HG02759 (cell line): ENCODE measurements at regions not wholly inside any gene's neighbourhood (a gene's known extent, or its start where the extent isn't known, plus 50 kb on each side); places are given as distances from the start of the nearest gene placed in this dataset.
"Not testable (repeated sequence)": the region's sequence is repeated elsewhere in the genome, so short reads cannot be mapped to it uniquely, and the experiment has no call there.

Source experiments
- ATAC-seq: cut with Tn5 transposase; IDR thresholded peaks from one replicate; pipeline ENCODE4 v1.9.1; 2021; ENCODE audit warnings: mild to moderate bottlenecking, moderate library complexity; ENCODE audit not compliant: unreplicated experiment

DNA sequence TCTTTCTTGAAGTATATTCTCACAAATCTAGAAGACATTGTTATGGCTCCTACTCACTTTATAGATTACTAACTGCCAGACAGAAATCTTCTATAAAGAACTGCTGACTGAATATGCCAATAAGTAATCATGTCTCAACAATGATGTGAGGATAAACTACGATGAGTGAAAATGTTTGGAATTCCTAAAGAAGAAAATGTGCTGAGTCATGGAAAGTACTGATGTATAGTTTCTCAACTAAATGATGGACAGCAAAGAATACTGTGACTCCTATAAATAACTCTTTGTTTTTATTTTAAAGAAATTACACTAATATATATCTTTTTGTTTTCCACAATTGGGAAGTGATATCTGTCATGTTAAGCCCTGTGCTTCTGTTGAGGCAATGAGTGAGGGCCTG is 232.9 kb downstream of the LNPK start:
- ATAC-seq: no peak

DNA sequence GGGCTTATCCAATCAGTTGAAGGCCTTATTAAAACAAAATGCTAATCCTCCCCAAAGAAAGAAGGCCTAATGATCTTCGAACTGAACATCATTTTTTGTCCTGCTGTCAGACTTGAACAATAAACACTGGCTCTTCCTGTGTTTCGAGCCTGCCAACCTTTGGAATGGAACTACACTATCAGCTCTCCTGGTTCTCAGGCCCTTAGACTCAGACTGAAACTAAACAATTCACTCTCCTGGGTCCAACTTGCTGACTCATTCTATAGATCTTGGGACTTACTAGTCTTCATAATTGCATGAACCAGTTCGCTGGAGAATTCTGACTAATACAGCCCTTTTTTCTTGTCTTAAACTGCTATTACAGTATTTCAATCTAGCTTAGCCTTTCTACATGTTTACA is 235.2 kb downstream of the LNPK start:
- no peak for ATAC-seq

DNA sequence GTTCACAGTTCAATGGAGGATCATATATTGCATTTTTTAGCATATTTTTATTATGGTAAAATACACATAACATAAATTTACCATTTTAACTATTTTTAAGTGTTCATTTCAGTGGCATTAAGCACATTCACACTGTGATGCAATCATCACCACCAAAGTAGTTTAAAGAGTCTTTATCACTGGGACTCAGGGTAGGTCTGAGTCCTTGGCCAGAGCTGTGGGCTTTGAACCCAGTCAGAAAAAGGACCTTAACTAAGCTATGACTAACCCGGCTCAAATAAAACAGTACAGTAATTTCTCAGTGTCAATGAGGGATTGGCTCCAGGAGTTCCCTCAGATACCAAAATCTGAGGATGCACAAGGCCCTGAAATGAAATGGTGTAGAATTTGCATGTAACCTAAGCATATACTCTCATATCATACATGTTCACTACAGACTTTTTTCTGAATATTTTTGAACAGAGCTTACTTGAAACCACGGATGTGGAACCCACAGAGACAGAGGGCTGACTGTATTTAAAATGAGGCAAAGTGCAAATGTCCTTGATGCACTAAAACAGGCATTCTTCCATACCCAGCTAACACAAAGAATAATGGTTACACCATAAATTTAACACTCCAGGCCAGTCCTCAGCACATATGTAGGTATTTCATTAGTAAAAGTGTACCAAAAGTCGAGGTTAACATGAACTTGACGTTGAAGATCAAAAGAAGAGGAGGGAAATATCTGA is 246.2 kb downstream of the LNPK start:
- ATAC-seq: no peak

DNA sequence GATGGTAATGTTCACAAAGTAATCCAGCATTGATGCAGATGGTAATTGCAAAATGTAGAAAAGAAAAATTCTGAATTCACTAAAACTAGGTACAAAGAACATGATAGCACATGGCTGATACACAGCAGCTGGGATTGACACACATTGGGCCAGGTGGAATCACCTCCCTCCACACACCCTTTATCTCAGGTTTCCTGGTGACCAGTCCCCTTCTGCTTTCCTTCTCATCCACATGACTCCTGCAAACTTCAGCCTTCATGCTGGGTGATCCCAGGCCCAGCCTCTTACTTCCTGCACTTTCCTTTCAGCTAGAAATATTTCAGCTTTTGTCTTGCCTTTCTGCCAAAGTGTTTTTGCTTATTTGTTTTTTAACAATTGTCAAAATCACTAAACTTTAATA is 246.9 kb downstream of the LNPK start:
- no peak for ATAC-seq

DNA sequence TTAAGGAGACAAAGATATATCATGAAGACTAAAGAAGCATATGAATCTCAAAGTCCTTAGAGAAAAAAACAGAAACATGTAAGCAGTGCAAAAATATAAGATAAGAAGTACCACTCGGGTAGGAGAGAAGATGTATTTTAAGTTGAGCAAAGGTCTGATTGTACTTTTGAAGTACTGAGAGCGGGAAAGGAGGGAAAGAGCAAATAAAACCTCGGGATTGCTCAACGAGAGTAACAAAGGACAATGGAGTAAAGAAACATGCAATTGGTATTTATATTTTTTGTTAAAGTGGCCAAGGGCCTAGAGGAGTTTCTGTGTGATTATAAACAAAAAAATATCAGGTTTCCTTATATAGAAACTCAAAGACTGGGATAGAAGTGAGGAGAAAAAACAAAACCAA is 251.9 kb downstream of the LNPK start:
- no peak for ATAC-seq

DNA sequence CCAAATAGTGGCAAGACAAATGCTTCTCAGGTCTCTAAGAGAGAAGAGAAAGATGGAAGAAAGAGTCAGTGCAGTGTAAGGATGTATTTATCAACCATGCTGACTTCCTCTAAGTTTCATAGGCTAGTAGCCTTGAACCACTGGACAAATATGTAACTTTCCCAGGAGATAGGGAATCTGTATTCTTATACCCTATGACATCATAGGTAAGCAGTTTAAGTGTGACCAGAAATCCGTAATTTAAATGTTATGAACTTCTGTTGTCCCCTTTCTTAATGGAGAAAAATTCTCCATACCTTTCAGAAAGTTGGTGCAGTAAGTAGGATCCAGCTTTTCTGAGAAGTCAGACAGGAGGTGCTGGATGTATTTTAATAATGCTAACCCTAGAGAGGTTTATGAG is 256.2 kb downstream of the LNPK start:
- no peak for ATAC-seq

DNA sequence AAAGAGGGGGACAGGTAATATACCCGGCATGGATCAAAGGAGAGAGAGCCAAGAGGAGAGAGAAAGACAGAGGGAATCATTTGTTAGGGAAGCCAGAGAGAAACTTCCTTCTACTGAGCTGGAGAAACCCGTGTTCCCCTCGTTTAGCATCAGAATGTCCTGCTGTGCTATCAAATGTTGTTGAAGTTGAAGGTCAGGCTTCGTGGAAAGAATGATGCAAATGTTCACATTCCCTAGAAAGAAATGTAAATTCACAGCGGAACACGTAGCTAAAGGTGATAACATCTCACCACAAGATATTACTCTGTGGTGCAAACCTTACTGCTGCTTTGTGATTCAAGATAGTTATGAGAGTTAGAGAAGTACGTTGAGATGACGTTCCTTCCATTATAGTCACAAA is 258.1 kb downstream of the LNPK start:
- ATAC-seq: no peak

DNA sequence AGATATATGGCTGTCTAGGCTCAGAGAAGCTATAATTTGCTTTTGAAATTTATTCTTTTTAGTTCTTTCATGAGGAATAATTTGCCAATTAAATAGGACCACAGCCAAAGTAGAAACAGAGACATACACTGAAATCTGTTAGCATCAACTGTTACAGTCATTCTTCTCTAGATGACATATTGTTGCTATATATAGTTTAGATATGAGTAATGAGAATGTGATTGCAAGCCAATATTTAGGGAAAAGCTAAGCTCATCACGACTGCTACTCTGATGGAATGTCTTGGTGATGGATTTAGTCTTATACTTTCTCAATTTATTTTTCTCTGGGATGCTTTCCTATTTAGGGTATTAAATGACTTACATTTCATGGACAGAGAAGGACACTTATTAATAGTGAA is 259.1 kb downstream of the LNPK start:
- no peak for ATAC-seq

DNA sequence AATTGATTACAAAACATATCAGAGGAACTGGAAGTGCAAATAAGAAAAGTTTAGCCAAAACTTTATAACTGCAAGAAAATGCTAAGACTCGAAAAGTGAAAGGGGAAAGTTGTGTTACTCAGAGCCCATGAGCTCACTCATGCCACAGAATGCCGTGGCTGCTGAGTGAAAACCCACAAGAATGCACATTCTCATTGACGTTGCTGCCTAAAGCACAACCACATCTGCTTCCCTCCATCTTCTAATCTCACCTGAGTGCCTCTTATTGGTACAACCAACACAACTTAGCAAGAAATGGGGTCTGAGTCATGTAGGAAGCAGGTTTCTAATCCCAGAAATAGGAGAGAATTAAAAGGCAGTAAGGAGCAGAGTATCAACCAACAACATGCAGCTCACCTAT is 259.7 kb downstream of the LNPK start:
- ATAC-seq: no peak

DNA sequence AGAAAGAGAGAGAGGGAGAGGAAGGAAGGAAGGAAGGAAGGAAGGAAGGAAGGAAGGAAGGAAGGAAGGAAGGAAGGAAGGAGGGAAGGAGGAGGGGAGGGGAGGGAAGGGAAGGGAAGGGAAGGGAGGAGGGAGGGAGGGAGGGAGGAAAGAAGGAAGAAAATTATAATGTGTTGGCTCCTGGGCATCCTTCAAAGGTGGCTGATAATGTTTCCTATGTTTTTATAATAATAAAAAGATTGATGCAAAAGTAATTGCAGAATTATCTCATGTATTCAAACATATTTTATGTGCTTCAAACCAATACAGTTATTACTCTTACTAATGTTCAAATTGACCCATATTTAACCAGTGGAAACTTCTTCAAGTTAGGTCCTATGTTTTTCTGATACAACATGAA is 260.9 kb downstream of the LNPK start:
- ATAC-seq: no peak

DNA sequence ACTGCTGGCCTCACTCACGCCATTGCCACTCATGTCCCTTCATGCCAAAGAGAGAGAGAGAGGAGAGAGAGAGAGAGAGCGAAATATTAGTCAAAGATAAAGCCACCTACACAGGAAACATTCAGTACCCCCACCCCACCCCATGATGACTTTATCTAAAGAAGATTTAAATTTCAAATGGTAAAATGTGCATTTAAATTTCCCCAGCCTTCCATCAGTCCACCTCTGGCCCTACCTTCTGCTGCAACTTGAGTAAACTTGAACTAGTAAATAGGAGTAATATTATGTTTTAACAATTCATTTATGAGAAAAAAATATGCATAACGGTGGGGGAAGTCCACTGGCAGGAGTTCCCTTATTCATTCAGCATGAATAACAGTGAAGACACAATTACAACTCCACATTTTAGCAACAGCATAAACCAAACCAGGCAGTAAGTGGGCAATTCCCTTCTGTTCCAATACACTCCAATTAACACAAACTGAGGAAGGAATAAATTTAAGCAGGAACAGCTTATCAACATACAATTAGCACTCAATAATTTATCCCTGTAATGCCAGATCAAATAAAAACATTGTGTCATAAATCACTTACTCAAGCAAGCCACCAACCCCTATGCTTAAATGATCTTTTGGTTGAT is 264.2 kb downstream of the LNPK start:
- ATAC-seq: no peak

DNA sequence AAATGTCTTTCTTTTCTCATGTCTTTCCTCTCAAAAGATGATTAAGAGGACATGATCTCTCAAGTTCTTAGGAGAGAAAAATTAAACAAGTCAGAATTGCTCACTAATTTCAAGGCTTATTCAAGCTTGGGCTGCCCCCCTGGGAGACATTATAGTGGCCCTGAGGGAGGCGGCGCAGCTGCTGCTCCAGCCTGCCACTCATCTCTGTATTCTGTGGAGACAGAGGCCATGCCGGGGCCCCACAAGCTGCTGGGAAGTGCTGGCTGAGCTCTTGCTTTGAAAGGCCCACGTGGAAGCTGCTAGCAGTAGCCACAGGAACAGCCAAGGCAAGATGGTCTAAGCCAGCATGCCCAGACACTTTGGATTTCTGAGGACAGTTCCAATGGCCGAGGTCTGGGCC is 267.4 kb downstream of the LNPK start:
- no peak for ATAC-seq

DNA sequence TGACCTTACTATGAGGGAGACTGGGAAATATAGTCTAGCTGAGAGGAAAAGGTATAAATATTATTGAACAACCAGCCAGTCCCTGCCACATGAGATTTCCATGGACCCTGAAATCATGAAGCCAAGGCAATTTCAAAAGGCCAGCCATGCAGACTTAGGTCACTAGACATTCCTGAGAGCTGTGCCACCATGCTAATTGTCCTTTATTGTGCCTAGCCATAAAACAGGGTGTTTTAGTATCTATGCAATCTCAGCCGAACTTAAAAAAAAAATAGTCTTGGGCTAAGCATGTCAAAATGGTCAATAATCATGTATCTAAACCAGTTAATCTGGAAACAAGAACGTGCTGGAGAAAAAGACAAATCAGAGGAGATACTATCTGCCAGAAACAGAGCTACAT is 269.5 kb downstream of the LNPK start:
- ATAC-seq: no peak

DNA sequence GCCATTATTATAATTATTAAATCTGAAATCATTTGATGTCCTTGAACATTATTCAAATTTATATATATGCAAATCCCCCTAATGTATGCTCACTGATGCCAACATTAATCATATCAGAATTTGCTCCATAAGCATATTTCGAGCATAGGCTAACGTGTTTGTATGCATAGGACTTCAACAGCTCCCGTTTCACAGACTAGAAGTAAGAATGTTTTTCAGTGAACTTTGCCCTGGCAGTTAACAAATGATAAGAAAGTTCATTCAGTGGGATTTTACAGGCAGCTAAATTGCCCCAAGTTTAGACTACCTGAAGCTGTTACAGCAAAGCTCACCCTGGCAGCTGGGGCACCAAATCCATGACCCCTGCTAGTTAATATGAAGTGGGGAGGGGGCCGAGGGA is 272.0 kb downstream of the LNPK start:
- no peak for ATAC-seq

DNA sequence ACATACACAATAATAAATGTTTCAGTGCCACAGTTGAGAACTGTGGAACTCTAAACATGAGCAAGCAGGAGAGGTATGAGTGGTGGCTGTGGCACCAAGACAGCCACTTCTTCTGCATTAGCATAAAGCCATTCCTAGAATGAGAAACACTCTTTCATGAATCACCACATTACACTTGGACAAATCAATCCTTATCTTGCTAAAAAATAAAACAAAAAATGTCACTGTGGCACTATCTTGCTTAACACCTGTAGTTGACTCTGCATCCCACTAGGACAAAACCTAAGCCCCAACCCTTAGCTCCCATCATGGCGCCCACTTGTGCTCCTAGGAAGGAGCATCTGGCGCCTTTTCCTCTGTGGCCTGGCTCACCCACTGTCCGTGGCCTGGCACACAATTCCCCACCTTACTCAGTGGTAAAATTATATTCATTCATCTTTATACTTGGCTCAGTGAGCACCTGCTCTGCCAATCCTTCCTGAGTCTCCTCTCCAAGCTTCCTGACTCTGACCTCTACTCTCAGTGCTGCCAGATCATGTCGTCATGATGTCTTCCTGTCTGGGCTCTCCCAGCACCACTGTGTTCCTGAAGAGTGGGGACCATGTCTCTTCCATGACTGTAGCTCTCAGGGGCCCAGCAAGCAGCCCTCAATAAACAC is 272.9 kb downstream of the LNPK start:
- no peak for ATAC-seq

DNA sequence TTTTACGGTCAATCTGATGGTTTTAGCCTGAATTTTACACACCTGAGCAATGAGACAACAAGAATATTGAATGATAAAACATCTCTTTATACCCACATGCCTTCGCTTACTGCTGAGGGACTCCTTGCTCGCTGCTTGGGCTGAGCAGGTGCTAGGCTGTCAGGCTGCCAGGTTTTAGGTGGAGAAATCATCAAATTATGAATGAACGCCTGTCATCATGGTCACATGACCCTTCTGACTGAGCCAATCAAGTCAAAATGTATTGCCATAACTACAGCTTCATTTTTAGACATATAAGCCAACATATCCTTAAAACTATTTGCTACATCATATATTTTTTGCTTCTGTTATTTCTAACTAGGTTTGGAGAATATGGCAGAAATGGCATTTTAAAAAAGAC is 274.0 kb downstream of the LNPK start:
- no peak for ATAC-seq

DNA sequence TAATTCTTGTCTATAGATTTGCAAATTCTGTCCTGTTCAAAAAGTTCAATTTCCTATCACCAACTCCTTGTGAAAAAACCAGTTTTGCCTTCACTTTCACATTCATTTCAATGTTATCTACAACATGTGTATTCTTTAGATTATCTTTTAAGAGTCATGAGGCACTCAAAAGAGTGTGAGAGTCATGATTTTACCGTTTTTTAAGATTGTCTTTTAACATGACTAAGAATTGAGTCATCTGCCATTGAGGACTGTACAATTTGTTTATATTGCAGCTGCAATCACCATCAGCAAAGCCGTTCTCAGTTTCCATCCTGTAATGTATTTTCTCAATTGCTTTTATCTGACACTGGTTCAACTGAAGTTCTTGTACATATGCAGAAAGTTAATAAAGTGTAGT is 275.8 kb downstream of the LNPK start:
- no peak for ATAC-seq

DNA sequence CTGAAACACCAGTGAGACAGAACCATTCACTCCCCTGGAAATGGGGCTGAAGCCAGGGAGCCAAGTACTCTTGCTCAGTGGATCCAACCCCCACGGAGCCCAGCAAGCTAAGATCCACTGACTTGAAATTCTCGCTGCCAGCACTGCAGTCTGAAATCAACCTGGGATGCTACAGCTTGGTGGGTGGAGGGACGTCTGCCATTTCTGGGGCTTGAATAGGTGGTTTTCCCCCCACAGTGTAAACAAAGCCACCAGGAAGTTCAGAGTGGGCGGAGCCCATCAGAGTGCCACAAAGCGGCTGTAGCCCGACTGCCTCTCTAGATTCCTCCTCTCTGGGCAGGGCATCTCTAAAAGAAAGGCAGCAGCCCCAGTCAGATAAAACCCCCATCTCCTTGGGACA is 292.8 kb downstream of the LNPK start:
- ATAC-seq: no peak

DNA sequence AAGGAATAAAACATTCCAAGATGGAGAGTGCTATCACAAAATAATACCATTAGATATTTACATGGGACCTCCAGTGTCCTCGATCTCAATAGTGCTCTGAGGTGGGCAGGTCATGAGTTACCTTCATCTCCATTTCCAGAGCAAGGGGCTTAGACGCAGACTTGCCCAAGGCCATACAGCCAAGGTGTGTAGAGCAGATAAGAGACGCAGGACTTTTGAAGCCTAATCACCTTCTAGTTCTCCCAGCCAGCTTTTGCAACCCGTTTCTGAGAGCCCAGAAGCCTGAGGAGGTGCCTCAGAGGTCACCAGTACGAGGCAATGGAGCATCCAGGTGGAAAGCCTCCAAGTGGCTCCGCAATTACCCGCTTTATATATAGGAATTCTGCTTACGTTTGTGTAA is 294.7 kb downstream of the LNPK start:
- no peak for ATAC-seq

DNA sequence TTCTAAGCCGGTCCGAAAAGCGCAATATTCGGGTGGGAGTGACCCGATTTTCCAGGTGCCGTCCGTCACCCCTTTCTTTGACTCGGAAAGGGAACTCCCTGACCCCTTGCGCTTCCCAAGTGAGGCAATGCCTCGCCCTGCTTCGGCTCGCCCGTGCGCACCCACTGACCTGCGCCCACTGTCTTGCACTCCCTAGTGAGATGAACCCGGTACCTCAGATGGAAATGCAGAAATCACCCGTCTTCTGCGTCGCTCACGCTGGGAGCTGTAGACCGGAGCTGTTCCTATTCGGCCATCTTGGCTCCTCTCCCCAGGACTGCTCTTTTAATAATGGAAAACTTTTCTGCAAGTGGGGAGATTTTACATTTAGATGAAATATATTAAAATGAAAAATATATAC is 297.5 kb downstream of the LNPK start:
- not testable (repeated sequence) for ATAC-seq

DNA sequence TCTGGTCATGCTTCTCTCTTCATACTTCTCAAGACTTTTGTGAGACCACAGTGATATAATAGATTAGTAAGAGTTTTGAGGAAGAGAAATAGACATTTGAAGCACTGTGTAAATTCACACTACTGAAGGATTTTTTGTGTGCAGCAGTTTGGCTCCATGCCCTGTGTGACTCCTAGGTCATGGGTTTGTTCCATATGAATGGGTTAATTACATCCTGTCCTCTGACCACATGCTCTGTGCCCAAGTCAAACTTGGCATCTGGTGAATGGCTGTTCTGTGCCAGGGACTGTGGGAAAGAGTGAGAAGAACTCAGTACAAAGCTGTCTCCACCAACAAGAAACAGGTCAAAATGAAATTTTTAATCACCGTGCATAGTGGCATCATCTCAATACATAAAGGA is 304.0 kb downstream of the LNPK start:
- no peak for ATAC-seq

DNA sequence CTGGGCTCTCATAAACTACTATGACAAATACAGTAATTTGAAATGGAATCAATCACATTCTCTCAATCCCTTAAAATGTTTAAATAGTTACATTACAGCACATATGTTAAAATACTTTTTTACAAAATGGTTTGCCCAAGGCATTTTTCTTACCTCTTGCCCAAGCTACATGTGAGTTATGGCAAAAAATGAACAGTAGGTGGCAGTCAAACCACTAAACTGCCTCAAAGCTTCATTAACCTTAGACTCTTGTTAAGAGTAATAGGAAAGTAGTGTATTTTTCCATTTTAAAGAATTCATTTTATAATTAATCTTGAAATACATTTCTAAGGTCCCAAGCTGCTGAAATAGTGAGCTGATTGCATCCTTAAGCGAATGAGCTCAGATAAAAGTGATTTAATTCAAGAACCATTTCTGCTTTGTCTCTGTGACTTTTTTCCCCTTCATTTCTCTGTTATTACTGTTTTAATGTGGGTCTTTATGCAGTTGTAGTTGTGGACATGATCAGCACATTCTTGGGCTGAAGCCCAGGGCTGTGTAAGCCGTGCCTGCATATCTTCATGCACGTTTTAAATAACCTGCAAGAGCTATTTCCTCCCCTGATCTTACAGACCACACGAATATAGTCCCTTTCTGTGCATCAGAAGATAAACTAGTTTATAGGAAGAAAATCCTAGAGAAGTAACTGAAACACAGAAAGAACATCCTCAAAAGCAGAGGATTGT is 311.8 kb downstream of the LNPK start:
- ATAC-seq: no peak
